ENCODE measurements at regions not wholly inside any gene's neighbourhood (a gene's known extent, or its start where the extent isn't known, plus 50 kb on each side); places are given as distances from the start of the nearest gene placed in this dataset.

DNA sequence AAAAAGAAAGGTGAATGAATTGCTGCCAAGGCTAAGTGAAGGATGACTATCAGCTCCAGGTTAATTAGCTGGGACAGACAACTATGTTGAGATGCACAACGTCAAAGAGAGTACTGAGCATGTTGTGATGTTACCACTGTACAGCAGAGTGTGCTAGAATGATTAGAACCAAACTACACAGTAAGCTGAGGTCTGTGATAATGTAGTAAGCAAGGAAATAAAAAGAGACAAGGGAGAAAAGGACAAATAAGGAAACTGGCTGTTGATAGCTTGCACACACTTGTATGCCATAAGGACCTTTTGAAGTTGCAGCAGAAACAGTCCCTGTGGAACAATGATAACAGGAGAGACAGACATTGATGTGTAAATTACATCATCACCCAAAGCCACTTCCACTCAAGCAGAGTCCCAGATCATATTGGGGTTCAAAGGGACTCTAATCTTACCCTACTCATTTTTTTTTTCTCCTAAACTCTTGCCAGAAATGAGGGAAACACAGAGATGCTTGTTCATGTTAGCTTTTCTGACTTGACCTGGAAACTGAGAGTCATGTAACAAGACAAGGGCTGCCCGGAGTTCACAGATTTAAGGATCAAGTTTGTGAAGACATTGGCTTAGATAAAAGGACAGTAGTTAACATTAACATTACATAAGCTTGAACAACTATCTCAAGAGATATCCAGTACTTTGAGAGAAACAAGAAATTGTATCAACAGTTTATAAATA, 189.9 kb downstream of the CENPW start:
- no peak overlapping the region for H2BK15ac ChIP-seq (ENCODE audit: low read depth, poor library complexity, severe bottlenecking)
- H2AFZ ChIP-seq (ENCODE audit: low read depth, low read length) = no peak overlapping the region
- H2AK5ac ChIP-seq (ENCODE audit: low read length, severe bottlenecking) = no peak overlapping the region
- H2BK12ac ChIP-seq (ENCODE audit: low read length in 2 of 2) = no peak overlapping the region
- H2BK5ac ChIP-seq (ENCODE audit: low read depth, low read length, poor library complexity, severe bottlenecking) = no peak overlapping the region
- H3K27ac ChIP-seq (ENCODE audit: low read length, poor library complexity, severe bottlenecking) = no peak overlapping the region
- H3K9me3 ChIP-seq (ENCODE audit: control insufficient read depth, low read length) = no peaks in the 10 kb centered on the region
- no peak overlapping the region for H4K8ac ChIP-seq (ENCODE audit: low read length)
- no peak overlapping the region for H3K23ac ChIP-seq (ENCODE audit: low read length in 2 of 2)
- H2BK120ac ChIP-seq (ENCODE audit: low read depth, low read length) = no peak overlapping the region
- no peak overlapping the region for H3K18ac ChIP-seq (ENCODE audit: low read depth in 1 of 2, low read length in 2 of 2)
- H3K27me3 ChIP-seq (ENCODE audit: control insufficient read depth in 1 of 2, insufficient read depth in 1 of 2, low read length in 2 of 2) = no peaks in the 10 kb centered on the region
- no peak overlapping the region for H3K4me3 ChIP-seq (ENCODE audit: insufficient read depth in 1 of 2, low read depth in 1 of 2, low read length in 2 of 2)
- H4K91ac ChIP-seq (ENCODE audit: low read length) = no peak overlapping the region
- no peaks in the 10 kb centered on the region for H3K36me3 ChIP-seq (ENCODE audit: control insufficient read depth in 1 of 2, insufficient read depth in 2 of 2, low read depth in 1 of 2, low read length in 2 of 2)
- H3K4me1 ChIP-seq (ENCODE audit: control insufficient read depth, insufficient read depth, low read depth, low read length) = no peaks in the 10 kb centered on the region
- no peak overlapping the region for H3K9ac ChIP-seq (ENCODE audit: low read length)
- H3K14ac ChIP-seq (ENCODE audit: low read length in 2 of 2) = no peak overlapping the region
- H3K4ac ChIP-seq (ENCODE audit: low read depth in 1 of 2, low read length in 2 of 2) = no peak overlapping the region
- no peaks in the 10 kb centered on the region for H3K79me1 ChIP-seq (replicated peaks; ENCODE audit: low read length, poor library complexity, severe bottlenecking)
- DNase-seq = no peak
- WGBS = 87% methylated on average over 1 of the region's 2 CpGs
- no peak overlapping the region for H3K4me2 ChIP-seq (ENCODE audit: low read length, poor library complexity, severe bottlenecking)

GRCh38 chr6:126530775-126531174, 190.9 kb downstream of the CENPW start:
- H3K4me2 ChIP-seq (ENCODE audit: low read length, poor library complexity, severe bottlenecking) = no peak overlapping the region
- H3K27me3 ChIP-seq (ENCODE audit: control insufficient read depth in 1 of 2, insufficient read depth in 1 of 2, low read length in 2 of 2) = no peaks in the 10 kb centered on the region
- H4K8ac ChIP-seq (ENCODE audit: low read length) = no peak overlapping the region
- H2AFZ ChIP-seq (ENCODE audit: low read depth, low read length) = no peak overlapping the region
- no peak overlapping the region for H3K18ac ChIP-seq (ENCODE audit: low read depth in 1 of 2, low read length in 2 of 2)
- no peaks in the 10 kb centered on the region for H3K36me3 ChIP-seq (ENCODE audit: control insufficient read depth in 1 of 2, insufficient read depth in 2 of 2, low read depth in 1 of 2, low read length in 2 of 2)
- no peak overlapping the region for H4K91ac ChIP-seq (ENCODE audit: low read length)
- H3K4me1 ChIP-seq (ENCODE audit: control insufficient read depth, insufficient read depth, low read depth, low read length) = no peaks in the 10 kb centered on the region
- H2AK5ac ChIP-seq (ENCODE audit: low read length, severe bottlenecking) = no peak overlapping the region
- no peak overlapping the region for H3K14ac ChIP-seq (ENCODE audit: low read length in 2 of 2)
- no peak overlapping the region for H2BK120ac ChIP-seq (ENCODE audit: low read depth, low read length)
- H3K9ac ChIP-seq (ENCODE audit: low read length) = no peak overlapping the region
- no peak overlapping the region for H2BK12ac ChIP-seq (ENCODE audit: low read length in 2 of 2)
- no peak overlapping the region for H3K23ac ChIP-seq (ENCODE audit: low read length in 2 of 2)
- H2BK15ac ChIP-seq (ENCODE audit: low read depth, poor library complexity, severe bottlenecking) = no peak overlapping the region
- no peak overlapping the region for H3K4ac ChIP-seq (ENCODE audit: low read depth in 1 of 2, low read length in 2 of 2)
- no peaks in the 10 kb centered on the region for H3K9me3 ChIP-seq (ENCODE audit: control insufficient read depth, low read length)
- no peak overlapping the region for H2BK5ac ChIP-seq (ENCODE audit: low read depth, low read length, poor library complexity, severe bottlenecking)
- no peak overlapping the region for H3K27ac ChIP-seq (ENCODE audit: low read length, poor library complexity, severe bottlenecking)
- H3K79me1 ChIP-seq (replicated peaks; ENCODE audit: low read length, poor library complexity, severe bottlenecking) = no peaks in the 10 kb centered on the region
- DNase-seq = no peak
- no peak overlapping the region for H3K4me3 ChIP-seq (ENCODE audit: insufficient read depth in 1 of 2, low read depth in 1 of 2, low read length in 2 of 2)

DNA sequence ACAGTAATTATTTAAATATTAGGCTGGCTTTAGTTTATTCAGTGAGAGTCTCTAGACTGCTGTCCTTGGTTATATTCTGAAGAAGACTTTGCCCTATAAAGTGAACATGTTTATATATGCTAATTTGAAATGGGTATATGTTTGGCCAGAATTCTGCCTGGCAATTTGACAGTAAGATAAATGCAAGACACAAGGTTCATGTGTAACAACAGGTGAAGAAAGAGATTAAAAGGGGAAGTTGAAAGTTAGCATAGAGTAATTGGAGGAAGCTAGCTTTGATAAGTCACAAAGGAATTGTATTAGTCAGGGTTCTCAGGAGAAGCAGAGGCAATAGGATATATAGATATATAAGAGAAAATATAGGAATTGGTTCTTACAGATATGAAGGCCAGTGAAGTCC, 191.4 kb downstream of the CENPW start:
- Histone ChIP-seq H3K4me2 (ENCODE audit: low read length, poor library complexity, severe bottlenecking) (no peak overlapping the region), H4K8ac (ENCODE audit: low read length) (no peak overlapping the region), H2BK120ac (ENCODE audit: low read depth, low read length) (no peak overlapping the region), H3K27me3 (ENCODE audit: control insufficient read depth in 1 of 2, insufficient read depth in 1 of 2, low read length in 2 of 2) (no peaks in the 10 kb centered on the region), H3K9ac (ENCODE audit: low read length) (no peak overlapping the region), H3K18ac (ENCODE audit: low read depth in 1 of 2, low read length in 2 of 2) (no peak overlapping the region), H3K9me3 (ENCODE audit: control insufficient read depth, low read length) (no peaks in the 10 kb centered on the region), H4K91ac (ENCODE audit: low read length) (no peak overlapping the region), H3K14ac (ENCODE audit: low read length in 2 of 2) (no peak overlapping the region), H2AK5ac (ENCODE audit: low read length, severe bottlenecking) (no peak overlapping the region), H3K4me3 (ENCODE audit: insufficient read depth in 1 of 2, low read depth in 1 of 2, low read length in 2 of 2) (no peak overlapping the region), H2BK5ac (ENCODE audit: low read depth, low read length, poor library complexity, severe bottlenecking) (no peak overlapping the region), H3K27ac (ENCODE audit: low read length, poor library complexity, severe bottlenecking) (no peak overlapping the region), H2BK12ac (ENCODE audit: low read length in 2 of 2) (no peak overlapping the region), H3K4ac (ENCODE audit: low read depth in 1 of 2, low read length in 2 of 2) (no peak overlapping the region), H2BK15ac (ENCODE audit: low read depth, poor library complexity, severe bottlenecking) (no peak overlapping the region), H2AFZ (ENCODE audit: low read depth, low read length) (no peak overlapping the region), H3K36me3 (ENCODE audit: control insufficient read depth in 1 of 2, insufficient read depth in 2 of 2, low read depth in 1 of 2, low read length in 2 of 2) (no peaks in the 10 kb centered on the region), H3K79me1 (replicated peaks; ENCODE audit: low read length, poor library complexity, severe bottlenecking) (no peaks in the 10 kb centered on the region), H3K4me1 (ENCODE audit: control insufficient read depth, insufficient read depth, low read depth, low read length) (no peaks in the 10 kb centered on the region), H3K23ac (ENCODE audit: low read length in 2 of 2) (no peak overlapping the region)
- no peak for DNase-seq

- Histone ChIP-seq H4K91ac (ENCODE audit: low read length) (no peak overlapping the region), H3K9me3 (ENCODE audit: control insufficient read depth, low read length) (no peaks in the 10 kb centered on the region), H3K14ac (ENCODE audit: low read length in 2 of 2) (no peak overlapping the region), H2AFZ (ENCODE audit: low read depth, low read length) (no peak overlapping the region), H3K4ac (ENCODE audit: low read depth in 1 of 2, low read length in 2 of 2) (no peak overlapping the region), H3K4me1 (ENCODE audit: control insufficient read depth, insufficient read depth, low read depth, low read length) (no peaks in the 10 kb centered on the region), H2BK5ac (ENCODE audit: low read depth, low read length, poor library complexity, severe bottlenecking) (no peak overlapping the region), H3K27me3 (ENCODE audit: control insufficient read depth in 1 of 2, insufficient read depth in 1 of 2, low read length in 2 of 2) (no peaks in the 10 kb centered on the region), H3K4me3 (ENCODE audit: insufficient read depth in 1 of 2, low read depth in 1 of 2, low read length in 2 of 2) (no peak overlapping the region), H3K79me1 (replicated peaks; ENCODE audit: low read length, poor library complexity, severe bottlenecking) (no peaks in the 10 kb centered on the region), H3K4me2 (ENCODE audit: low read length, poor library complexity, severe bottlenecking) (no peak overlapping the region), H3K27ac (ENCODE audit: low read length, poor library complexity, severe bottlenecking) (no peak overlapping the region), H2BK120ac (ENCODE audit: low read depth, low read length) (no peak overlapping the region), H2BK12ac (ENCODE audit: low read length in 2 of 2) (no peak overlapping the region), H3K36me3 (ENCODE audit: control insufficient read depth in 1 of 2, insufficient read depth in 2 of 2, low read depth in 1 of 2, low read length in 2 of 2) (no peaks in the 10 kb centered on the region), H3K9ac (ENCODE audit: low read length) (no peak overlapping the region), H4K8ac (ENCODE audit: low read length) (no peak overlapping the region), H2BK15ac (ENCODE audit: low read depth, poor library complexity, severe bottlenecking) (no peak overlapping the region), H3K18ac (ENCODE audit: low read depth in 1 of 2, low read length in 2 of 2) (no peak overlapping the region), H3K23ac (ENCODE audit: low read length in 2 of 2) (no peak overlapping the region), H2AK5ac (ENCODE audit: low read length, severe bottlenecking) (no peak overlapping the region)
- no peak for DNase-seq
- WGBS = 86% methylated on average over 1 of the region's 1 CpG
These were observed 191.9 kb downstream of the CENPW start for GRCh38 chr6:126531840-126532239.

Measured in mesenchymal stem cell (in vitro differentiated cells and primary cell).